Activated T-cell treated with anti-CD3 and anti-CD28 coated beads, Interleukin-2, amount 50 U/mL, for 4 hours (primary cell): ENCODE measurements at regions not wholly inside any gene's neighbourhood (a gene's known extent, or its start where the extent isn't known, plus 50 kb on each side); places are given as distances from the start of the nearest gene placed in this dataset.

ENCODE experiments used
- ATAC-seq, 2 donors: fragments of 200-7000 bp; cut with Tn5 transposase; one replicate each; pipeline ENCODE4 v1.10.0; 2021
- DNase-seq: peaks from one replicate; pipeline ENCODE4 v3.0.0-alpha.2; 2020
- H3K27me3 Mint-ChIP-seq: one replicate; pipeline ENCODE4 v1.8.0; 2021; ENCODE audit warnings: low read depth, mixed read lengths
- H3K36me3 Mint-ChIP-seq: one replicate; pipeline ENCODE4 v1.8.0; 2022; ENCODE audit warnings: mixed read lengths; ENCODE audit not compliant: insufficient read depth
- H3K4me1 Mint-ChIP-seq: one replicate; pipeline ENCODE4 v1.8.0; 2021; ENCODE audit warnings: low read depth, mixed read lengths
- H3K4me3 Mint-ChIP-seq: one replicate; pipeline ENCODE4 v1.8.0; 2021; ENCODE audit warnings: mild to moderate bottlenecking, moderate library complexity, mixed read lengths
- H3K9me3 Mint-ChIP-seq: one replicate; pipeline ENCODE4 v1.8.0; 2021; ENCODE audit warnings: mixed read lengths

GRCh38 chr22:27024982-27025381 is 367.6 kb downstream of the MIAT start:
- DNase-seq (no peak), ATAC-seq (no peak)
- Mint-ChIP-seq H3K4me1 (no peaks in the 10 kb centered on the region), H3K4me3 (no peak overlapping the region), H3K36me3 (no peaks in the 10 kb centered on the region), H3K27me3 (peaks cover 18% of the 10 kb centered on the region), H3K9me3 (no peaks in the 10 kb centered on the region)

- H3K4me3 Mint-ChIP-seq = no peak overlapping the region
- peaks cover 16% of the 10 kb centered on the region for H3K27me3 Mint-ChIP-seq
- no peaks in the 10 kb centered on the region for H3K9me3 Mint-ChIP-seq
- ATAC-seq = no peak
- no peaks in the 10 kb centered on the region for H3K36me3 Mint-ChIP-seq
- no peak for DNase-seq
- H3K4me1 Mint-ChIP-seq = no peaks in the 10 kb centered on the region
Measured at GRCh38 chr22:27028093-27028492, 370.7 kb downstream of the MIAT start.

- no peaks in the 10 kb centered on the region for H3K4me1 Mint-ChIP-seq
- ATAC-seq = no peak
- H3K4me3 Mint-ChIP-seq = no peak overlapping the region
- H3K9me3 Mint-ChIP-seq = no peaks in the 10 kb centered on the region
- H3K36me3 Mint-ChIP-seq = no peaks in the 10 kb centered on the region
- H3K27me3 Mint-ChIP-seq = peaks cover 14% of the 10 kb centered on the region
- DNase-seq = no peak
Measured at GRCh38 chr22:27029584-27030130, 372.3 kb downstream of the MIAT start.

GRCh38 chr22:27032091-27032761 is 374.8 kb downstream of the MIAT start:
- ATAC-seq (no peak), DNase-seq (no peak)
- H3K36me3 Mint-ChIP-seq = no peaks in the 10 kb centered on the region
- peaks cover 12% of the 10 kb centered on the region for H3K27me3 Mint-ChIP-seq
- H3K9me3 Mint-ChIP-seq = no peaks in the 10 kb centered on the region
- no peak overlapping the region for H3K4me3 Mint-ChIP-seq
- no peaks in the 10 kb centered on the region for H3K4me1 Mint-ChIP-seq

GRCh38 chr22:27041745-27042310 is 384.4 kb downstream of the MIAT start:
- Mint-ChIP-seq H3K27me3 (peaks cover 2% of the 10 kb centered on the region), H3K9me3 (no peaks in the 10 kb centered on the region), H3K4me3 (no peak overlapping the region), H3K4me1 (no peaks in the 10 kb centered on the region), H3K36me3 (no peaks in the 10 kb centered on the region)
- DNase-seq (no peak), ATAC-seq (no peak)

GRCh38 chr22:27043262-27043661 is 385.9 kb downstream of the MIAT start:
- no peak overlapping the region for H3K4me3 Mint-ChIP-seq
- no peaks in the 10 kb centered on the region for H3K36me3 Mint-ChIP-seq
- DNase-seq (no peak), ATAC-seq (no peak)
- H3K27me3 Mint-ChIP-seq = peaks cover 5% of the 10 kb centered on the region
- H3K9me3 Mint-ChIP-seq = no peaks in the 10 kb centered on the region
- H3K4me1 Mint-ChIP-seq = no peaks in the 10 kb centered on the region

- Mint-ChIP-seq H3K36me3 (no peaks in the 10 kb centered on the region), H3K9me3 (no peaks in the 10 kb centered on the region), H3K4me3 (no peak overlapping the region), H3K4me1 (no peaks in the 10 kb centered on the region), H3K27me3 (peaks cover 7% of the 10 kb centered on the region)
- DNase-seq (no peak), ATAC-seq (no peak)
Measured at GRCh38 chr22:27045103-27045947, 387.9 kb downstream of the MIAT start.

- Mint-ChIP-seq H3K36me3 (no peaks in the 10 kb centered on the region), H3K4me1 (no peaks in the 10 kb centered on the region)
- no peak for DNase-seq
Measured at GRCh38 chr22:27046086-27046485, 388.7 kb downstream of the MIAT start.

GRCh38 chr22:27046603-27047002 is 389.2 kb downstream of the MIAT start:
- H3K9me3 Mint-ChIP-seq = no peaks in the 10 kb centered on the region
- peaks cover 7% of the 10 kb centered on the region for H3K27me3 Mint-ChIP-seq
- no peak for DNase-seq
- H3K4me3 Mint-ChIP-seq = no peak overlapping the region
- H3K4me1 Mint-ChIP-seq = no peaks in the 10 kb centered on the region
- H3K36me3 Mint-ChIP-seq = no peaks in the 10 kb centered on the region
- ATAC-seq = no peak

More at GRCh38 chr22:27046086-27046485, 388.7 kb downstream of the MIAT start:
- H3K9me3 Mint-ChIP-seq = no peaks in the 10 kb centered on the region
- no peak for ATAC-seq
- H3K27me3 Mint-ChIP-seq = peaks cover 7% of the 10 kb centered on the region
- no peak overlapping the region for H3K4me3 Mint-ChIP-seq

- Mint-ChIP-seq H3K27me3 (peaks cover 5% of the 10 kb centered on the region), H3K4me3 (no peak overlapping the region), H3K36me3 (no peaks in the 10 kb centered on the region), H3K9me3 (no peaks in the 10 kb centered on the region), H3K4me1 (no peaks in the 10 kb centered on the region)
- ATAC-seq (no peak), DNase-seq (no peak)
Measured at GRCh38 chr22:27050771-27051170, 393.4 kb downstream of the MIAT start.

- H3K36me3 Mint-ChIP-seq = no peaks in the 10 kb centered on the region
- H3K27me3 Mint-ChIP-seq = peaks cover 5% of the 10 kb centered on the region
- ATAC-seq = no peak
- H3K4me3 Mint-ChIP-seq = no peak overlapping the region
- no peak for DNase-seq
- no peaks in the 10 kb centered on the region for H3K4me1 Mint-ChIP-seq
- H3K9me3 Mint-ChIP-seq = no peaks in the 10 kb centered on the region
Measured at GRCh38 chr22:27051407-27051806, 394.0 kb downstream of the MIAT start.

GRCh38 chr22:27057717-27058116 is 400.3 kb downstream of the MIAT start:
- ATAC-seq (no peak), DNase-seq (no peak)
- H3K4me3 Mint-ChIP-seq = no peak overlapping the region
- no peaks in the 10 kb centered on the region for H3K36me3 Mint-ChIP-seq
- no peaks in the 10 kb centered on the region for H3K4me1 Mint-ChIP-seq
- no peaks in the 10 kb centered on the region for H3K9me3 Mint-ChIP-seq
- peaks cover 2% of the 10 kb centered on the region for H3K27me3 Mint-ChIP-seq

- Mint-ChIP-seq H3K27me3 (peaks cover 8% of the 10 kb centered on the region), H3K4me3 (no peak overlapping the region), H3K9me3 (no peaks in the 10 kb centered on the region), H3K36me3 (no peaks in the 10 kb centered on the region), H3K4me1 (no peaks in the 10 kb centered on the region)
- DNase-seq (no peak), ATAC-seq (no peak)
Measured at GRCh38 chr22:27060190-27060589, 402.8 kb downstream of the MIAT start.

GRCh38 chr22:27062910-27063309 is 405.5 kb downstream of the MIAT start:
- H3K36me3 Mint-ChIP-seq = no peaks in the 10 kb centered on the region

More at GRCh38 chr22:27062910-27063309, 405.5 kb downstream of the MIAT start:
- Mint-ChIP-seq H3K9me3 (no peaks in the 10 kb centered on the region), H3K27me3 (peaks cover 8% of the 10 kb centered on the region), H3K4me3 (no peak overlapping the region), H3K4me1 (no peaks in the 10 kb centered on the region)
- no peak for ATAC-seq
- DNase-seq = no peak
